ENCODE measurements at regions not wholly inside any gene's neighbourhood (a gene's known extent, or its start where the extent isn't known, plus 50 kb on each side); places are given as distances from the start of the nearest gene placed in this dataset.

DNA sequence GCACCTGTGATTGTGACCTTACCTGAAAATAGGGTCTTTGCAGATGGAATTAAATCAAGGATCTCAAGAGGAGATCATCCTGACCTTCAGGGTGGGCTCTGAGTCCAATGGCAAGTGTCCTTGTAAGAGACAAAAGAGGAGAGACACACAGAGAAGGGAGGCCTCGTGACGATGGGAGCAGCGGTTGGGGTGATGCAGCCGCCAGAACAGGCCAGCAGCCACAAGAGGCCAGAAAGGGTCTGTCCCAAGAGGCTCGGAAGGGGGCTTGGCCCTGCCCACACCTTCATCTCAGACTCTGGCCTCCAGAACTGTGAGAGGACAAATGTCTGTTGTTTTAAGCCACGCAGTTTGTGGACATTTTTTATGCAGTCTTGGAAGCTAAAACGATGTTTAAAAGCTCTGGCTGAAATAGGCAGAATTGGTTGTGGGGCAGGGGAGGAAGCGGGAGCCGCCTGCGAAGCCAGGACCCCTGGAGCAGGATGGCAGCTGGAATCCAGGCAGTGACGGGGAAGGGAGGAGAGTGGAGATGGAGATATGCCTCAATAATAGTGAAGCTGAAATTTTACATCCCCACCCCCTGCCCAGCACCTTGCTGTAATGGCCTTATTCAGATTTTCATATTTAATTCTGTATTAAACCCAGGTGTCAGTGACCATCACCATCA lies 216.4 kb downstream of the ANKRD60 start:
- TF ChIP-seq, protein P1, sequence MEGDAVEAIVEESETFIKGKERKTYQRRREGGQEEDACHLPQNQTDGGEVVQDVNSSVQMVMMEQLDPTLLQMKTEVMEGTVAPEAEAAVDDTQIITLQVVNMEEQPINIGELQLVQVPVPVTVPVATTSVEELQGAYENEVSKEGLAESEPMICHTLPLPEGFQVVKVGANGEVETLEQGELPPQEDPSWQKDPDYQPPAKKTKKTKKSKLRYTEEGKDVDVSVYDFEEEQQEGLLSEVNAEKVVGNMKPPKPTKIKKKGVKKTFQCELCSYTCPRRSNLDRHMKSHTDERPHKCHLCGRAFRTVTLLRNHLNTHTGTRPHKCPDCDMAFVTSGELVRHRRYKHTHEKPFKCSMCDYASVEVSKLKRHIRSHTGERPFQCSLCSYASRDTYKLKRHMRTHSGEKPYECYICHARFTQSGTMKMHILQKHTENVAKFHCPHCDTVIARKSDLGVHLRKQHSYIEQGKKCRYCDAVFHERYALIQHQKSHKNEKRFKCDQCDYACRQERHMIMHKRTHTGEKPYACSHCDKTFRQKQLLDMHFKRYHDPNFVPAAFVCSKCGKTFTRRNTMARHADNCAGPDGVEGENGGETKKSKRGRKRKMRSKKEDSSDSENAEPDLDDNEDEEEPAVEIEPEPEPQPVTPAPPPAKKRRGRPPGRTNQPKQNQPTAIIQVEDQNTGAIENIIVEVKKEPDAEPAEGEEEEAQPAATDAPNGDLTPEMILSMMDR (IDR thresholded peaks at IDR 0.05) = no peak
- no peak for TF ChIP-seq ZFX (IDR thresholded peaks at IDR 0.05; ENCODE audit: borderline replicate concordance)

Measured in 22Rv1 (cell line).